GM12878 (cell line): ENCODE measurements at regions not wholly inside any gene's neighbourhood (a gene's known extent, or its start where the extent isn't known, plus 50 kb on each side); places are given as distances from the start of the nearest gene placed in this dataset.
A peak's percentile ranks its signal among the peaks of the same experiment; 100 is the strongest.

Experiments used
- ATAC-seq: fragments of 200-7000 bp; cut with Tn5 transposase; 3 replicates; pipeline ENCODE4 v1.9.1; 2020; ENCODE audit warnings: mild to moderate bottlenecking, moderate library complexity
- BruUV-seq: library from RNA; stranded (reverse); fragments of 400-500 nt; replicated peaks from 2 replicates; lab custom pipeline; 2021; lab: Mats Ljungman, UMichigan
- CTCF ChIA-PET: fragments of 300-600 bp; sonication (Branson Sonifier 250); formaldehyde crosslinking; extraction: SDS; loops from one replicate; lab custom pipeline; 2021; ENCODE audit warnings: inconsistent platforms; lab: Yijun Ruan, JAX
- POLR2A ChIA-PET: fragments of 350-600 bp; formaldehyde crosslinking; extraction: SDS; loops from one replicate; lab custom pipeline; 2021; ENCODE audit warnings: inconsistent platforms; lab: Charles Lee
- RAD21 ChIA-PET: fragments of 300-600 bp; sonication (Branson Sonifier 250); formaldehyde crosslinking; loops from one replicate; lab custom pipeline; 2023; ENCODE audit warnings: antibody characterized with exemption; ENCODE audit not compliant: unreplicated experiment; lab: Charles Lee
- SMC1A ChIA-PET: fragments of 300-600 bp; sonication (Branson Sonifier 250); formaldehyde crosslinking; loops from one replicate; lab custom pipeline; 2023; ENCODE audit not compliant: unreplicated experiment, uncharacterized antibody; lab: Charles Lee
- DNase-seq: peaks from one replicate; pipeline ENCODE4 v3.0.0-alpha.2; 2011; ENCODE audit warnings: low read depth, low spot score
- FAIRE-seq: peaks from 3 replicates; lab custom pipeline; 2011; peaks lifted over from hg19 to GRCh38; lab: Jason Lieb, UNC
- H2AFZ ChIP-seq: 2 replicates; pipeline ENCODE4 v1.6.0; 2011; ENCODE audit warnings: low read depth, low read length, control low read depth; ENCODE audit not compliant: control insufficient read depth
- H3K27ac ChIP-seq: 2 replicates; pipeline ENCODE4 v1.5.1; 2011; ENCODE audit warnings: control low read depth; ENCODE audit not compliant: control insufficient read depth, insufficient read depth
- H3K27me3 ChIP-seq, 2 experiments: replicated peaks in 1 of 2; 2 replicates each; pipeline versions ENCODE4 v1.6.0 to v1.6.1; 2011; ENCODE audit warnings: low read length in 1 of 2; ENCODE audit not compliant: control insufficient read depth in 2 of 2, insufficient read depth in 2 of 2
- H3K36me3 ChIP-seq, 2 experiments: 2 replicates each; pipeline ENCODE4 v1.5.1; 2011; ENCODE audit warnings: low read length in 1 of 2; ENCODE audit not compliant: control insufficient read depth in 2 of 2, insufficient read depth in 2 of 2
- H3K4me1 ChIP-seq: 2 replicates; pipeline ENCODE4 v1.6.1; 2011; ENCODE audit warnings: mild to moderate bottlenecking, low read length, moderate library complexity, mixed read lengths; ENCODE audit not compliant: control insufficient read depth, insufficient read depth
- H3K4me2 ChIP-seq: 2 replicates; pipeline ENCODE4 v1.6.0; 2011; ENCODE audit warnings: control low read depth; ENCODE audit not compliant: control insufficient read depth, insufficient read depth
- H3K4me3 ChIP-seq: fragments of 200-600 bp; sonication (generic); 2 replicates; pipeline ENCODE4 v1.5.1; 2016
- H3K79me2 ChIP-seq: 2 replicates; pipeline ENCODE4 v1.6.0; 2011; ENCODE audit warnings: low read length; ENCODE audit not compliant: control insufficient read depth, insufficient read depth
- H3K9ac ChIP-seq: 2 replicates; pipeline ENCODE4 v1.8.0; 2011; ENCODE audit warnings: low read length, control low read depth, mixed read lengths; ENCODE audit not compliant: control insufficient read depth, insufficient read depth
- H3K9me3 ChIP-seq: replicated peaks from 3 replicates; pipeline ENCODE4 v1.5.1; 2011; ENCODE audit warnings: mild to moderate bottlenecking, low read length; ENCODE audit not compliant: control insufficient read depth, insufficient read depth
- H4K20me1 ChIP-seq: 2 replicates; pipeline ENCODE4 v1.6.0; 2011; ENCODE audit not compliant: control insufficient read depth, insufficient read depth
- ATF3 ChIP-seq: IDR thresholded peaks from 2 replicates; pipeline ENCODE4 v1.6.1; 2011; ENCODE audit warnings: low read depth, mild to moderate bottlenecking, low read length, moderate library complexity, borderline replicate concordance; ENCODE audit errors: extremely low read depth
- ATF7 ChIP-seq: fragments of 450-650 bp; IDR thresholded peaks from 2 replicates; pipeline ENCODE4 v1.6.1; 2016; ENCODE audit warnings: low read depth, mild to moderate bottlenecking
- BHLHE40 ChIP-seq, 2 experiments: fragments of 450-650 bp in 1 of 2; IDR thresholded peaks; 2 replicates each; pipeline ENCODE4 v1.6.1; 2011 to 2017; ENCODE audit warnings: low read depth in 2 of 2, borderline replicate concordance in 1 of 2, improper control_type of control experiment in 1 of 2, low read length in 1 of 2, mild to moderate bottlenecking in 1 of 2
- BRCA1 ChIP-seq: IDR thresholded peaks from 2 replicates; pipeline ENCODE4 v1.6.1; 2011; ENCODE audit warnings: low read depth, low read length, improper control_type of control experiment
- CREB1 ChIP-seq: IDR thresholded peaks from 2 replicates; pipeline ENCODE4 v1.6.1; 2012; ENCODE audit warnings: low read depth, mild to moderate bottlenecking, inconsistent platforms
- E4F1 ChIP-seq: fragments of 450-650 bp; IDR thresholded peaks from 2 replicates; pipeline ENCODE4 v1.6.1; 2018; ENCODE audit warnings: borderline replicate concordance, mild to moderate bottlenecking; ENCODE audit not compliant: partially characterized antibody
- FOXK2 ChIP-seq: fragments of 450-650 bp; IDR thresholded peaks from 2 replicates; pipeline ENCODE4 v1.6.1; 2017; ENCODE audit warnings: mild to moderate bottlenecking, moderate library complexity
- FOXM1 ChIP-seq: IDR thresholded peaks from 2 replicates; pipeline ENCODE4 v1.6.1; 2012; ENCODE audit warnings: low read depth, mild to moderate bottlenecking, inconsistent platforms, low read length, moderate library complexity
- GABPA ChIP-seq: IDR thresholded peaks from 2 replicates; pipeline ENCODE4 v1.6.1; 2014; ENCODE audit warnings: antibody characterized with exemption, low read depth, mild to moderate bottlenecking, inconsistent platforms
- JUNB ChIP-seq: IDR thresholded peaks from 2 replicates; pipeline ENCODE4 v1.6.1; 2016; ENCODE audit warnings: antibody characterized with exemption, mild to moderate bottlenecking
- MEF2A ChIP-seq: IDR thresholded peaks from 2 replicates; pipeline ENCODE4 v1.6.1; 2011; ENCODE audit warnings: low read depth, mild to moderate bottlenecking, low read length, moderate library complexity; ENCODE audit not compliant: insufficient read depth
- MYC ChIP-seq: IDR thresholded peaks from 2 replicates; pipeline ENCODE4 v1.6.1; 2011; ENCODE audit warnings: mild to moderate bottlenecking, low read length, moderate library complexity, inconsistent platforms; ENCODE audit not compliant: insufficient read depth, insufficient replicate concordance, insufficient read length, severe bottlenecking
- NFXL1 ChIP-seq: fragments of 450-650 bp; IDR thresholded peaks from 2 replicates; pipeline ENCODE4 v1.6.1; 2017; ENCODE audit warnings: antibody characterized with exemption, mild to moderate bottlenecking, borderline replicate concordance
- NR2F1 ChIP-seq: fragments of 450-650 bp; conservative IDR thresholded peaks from 2 replicates; pipeline ENCODE4 v1.6.1; 2017; ENCODE audit warnings: mild to moderate bottlenecking
- PAX8 ChIP-seq: fragments of 450-650 bp; IDR thresholded peaks from 2 replicates; pipeline ENCODE4 v1.6.1; 2017; ENCODE audit warnings: mild to moderate bottlenecking, moderate library complexity
- SIX5 ChIP-seq: IDR thresholded peaks from 2 replicates; pipeline ENCODE4 v1.6.1; 2011; ENCODE audit warnings: mild to moderate bottlenecking, low read depth, low read length, moderate library complexity; ENCODE audit not compliant: severe bottlenecking
- SMARCA5 ChIP-seq: fragments of 450-650 bp; IDR thresholded peaks from 2 replicates; pipeline ENCODE4 v1.6.1; 2017; ENCODE audit warnings: mild to moderate bottlenecking
- SRF ChIP-seq, 2 experiments: IDR thresholded peaks; 2 replicates each; pipeline ENCODE4 v1.6.1; 2011; ENCODE audit warnings: low read depth in 2 of 2, low read length in 2 of 2, mild to moderate bottlenecking in 1 of 2, moderate library complexity in 1 of 2
- TCF12 ChIP-seq: IDR thresholded peaks from 2 replicates; pipeline ENCODE4 v1.6.1; 2011; ENCODE audit warnings: low read depth, mild to moderate bottlenecking, low read length
- ZBED1 ChIP-seq: IDR thresholded peaks from 2 replicates; pipeline ENCODE4 v1.6.1; 2016; ENCODE audit warnings: borderline replicate concordance
- ZNF217 ChIP-seq: fragments of 450-650 bp; IDR thresholded peaks from 2 replicates; pipeline ENCODE4 v1.6.1; 2017; ENCODE audit warnings: antibody characterized with exemption, mild to moderate bottlenecking
- ZZZ3 ChIP-seq: IDR thresholded peaks from 2 replicates; pipeline ENCODE4 v1.6.1; 2011; ENCODE audit warnings: low read depth; ENCODE audit not compliant: control insufficient read depth, insufficient read length
- WGBS: methylation state at CpG from one replicate; pipeline ENCODE4 v1.1.6; 2016; ENCODE audit warnings: low lambda C conversion rate; ENCODE audit not compliant: insufficient replicate concordance, insufficient coverage; ENCODE audit errors: missing lambda C conversion rate; 5-methylcytosine and 5-hydroxymethylcytosine counted together
- in situ Hi-C: fragments of 300-500 bp; cut with MboI; formaldehyde crosslinking; loops from 9 replicates; pipeline ENCODE4 v1.14.3; 2018; ENCODE audit warnings: mixed read lengths
- intact Hi-C: fragments of 100-400 bp; cut with micrococcal nuclease; formaldehyde crosslinking; loops from one replicate; pipeline ENCODE4 v1.14.2; 2022; ENCODE audit not compliant: unreplicated experiment
- TF ChIP-seq, protein P1 (sequence below): fragments of 450-650 bp; conservative IDR thresholded peaks from 2 replicates; pipeline ENCODE4 v1.6.1; 2017; ENCODE audit warnings: mild to moderate bottlenecking, moderate library complexity

GRCh38 chr6:12566618-12567123, 149.9 kb upstream of the PHACTR1 start:
- FAIRE-seq, result no peak
- H4K20me1 ChIP-seq, result no peaks in the 10 kb centered on the region
- H3K4me3 ChIP-seq, result no peak overlapping the region
- no TSS peak for BruUV-seq
- SMC1A ChIA-PET, result no interaction called here
- no peaks in the 10 kb centered on the region for H3K79me2 ChIP-seq
- POLR2A ChIA-PET, result no interaction called here
- no peak overlapping the region for H3K27ac ChIP-seq
- no peak overlapping the region for H3K4me2 ChIP-seq
- no peak overlapping the region for H2AFZ ChIP-seq
- H3K27me3 ChIP-seq, result no peaks in the 10 kb centered on the region
- DNase-seq, result no peak
- ATAC-seq, result peak; percentile 55
- no peaks in the 10 kb centered on the region for H3K36me3 ChIP-seq
- no peaks in the 10 kb centered on the region for H3K4me1 ChIP-seq
- CTCF ChIA-PET, result no interaction called here
- 0% methylated on average over 2 of the region's 2 CpGs for WGBS
- H3K9me3 ChIP-seq, result no peaks in the 10 kb centered on the region; the same call in 2 of the 3 replicates
- in situ Hi-C loops (no loop called here), intact Hi-C loops (no loop called here)
- RAD21 ChIA-PET, result no interaction called here
- H3K9ac ChIP-seq, result no peak overlapping the region
- TF ChIP-seq TCF12 (no peak), ATF7 (0 out of 2 replicates have a peak, but pooled peaks have one; percentile 18), BRCA1 (no peak), CREB1 (0 out of 2 replicates have a peak, but pooled peaks have one; percentile 39), JUNB (no peak), NFXL1 (no peak), E4F1 (no peak), ZBED1 (no peak), GABPA (no peak), ZNF217 (peak; percentile 79), ATF3 (no peak), SIX5 (no peak), NR2F1 (no peak), BHLHE40 (IDR thresholded peaks at IDR 0.05; ENCODE audit: borderline replicate concordance in 1 of 2, low read depth in 2 of 2, low read length in 1 of 2) (0 out of 4 replicates have a peak, but pooled peaks of 1 of the 2 experiments have one; percentile 16), SRF (IDR thresholded peaks at IDR 0.05; ENCODE audit: low read depth in 2 of 2, low read length in 2 of 2) (no peak), FOXM1 (no peak), SMARCA5 (0 out of 2 replicates have a peak, but pooled peaks have one; percentile 36), FOXK2 (no peak), MYC (no peak), MEF2A (0 out of 2 replicates have a peak, but pooled peaks have one; percentile 29), PAX8 (no peak), ZZZ3 (no peak)
- TF ChIP-seq, protein P1, sequence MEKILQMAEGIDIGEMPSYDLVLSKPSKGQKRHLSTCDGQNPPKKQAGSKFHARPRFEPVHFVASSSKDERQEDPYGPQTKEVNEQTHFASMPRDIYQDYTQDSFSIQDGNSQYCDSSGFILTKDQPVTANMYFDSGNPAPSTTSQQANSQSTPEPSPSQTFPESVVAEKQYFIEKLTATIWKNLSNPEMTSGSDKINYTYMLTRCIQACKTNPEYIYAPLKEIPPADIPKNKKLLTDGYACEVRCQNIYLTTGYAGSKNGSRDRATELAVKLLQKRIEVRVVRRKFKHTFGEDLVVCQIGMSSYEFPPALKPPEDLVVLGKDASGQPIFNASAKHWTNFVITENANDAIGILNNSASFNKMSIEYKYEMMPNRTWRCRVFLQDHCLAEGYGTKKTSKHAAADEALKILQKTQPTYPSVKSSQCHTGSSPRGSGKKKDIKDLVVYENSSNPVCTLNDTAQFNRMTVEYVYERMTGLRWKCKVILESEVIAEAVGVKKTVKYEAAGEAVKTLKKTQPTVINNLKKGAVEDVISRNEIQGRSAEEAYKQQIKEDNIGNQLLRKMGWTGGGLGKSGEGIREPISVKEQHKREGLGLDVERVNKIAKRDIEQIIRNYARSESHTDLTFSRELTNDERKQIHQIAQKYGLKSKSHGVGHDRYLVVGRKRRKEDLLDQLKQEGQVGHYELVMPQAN, result no peak
